WTC11 (cell line): ENCODE measurements at regions not wholly inside any gene's neighbourhood (a gene's known extent, or its start where the extent isn't known, plus 50 kb on each side); places are given as distances from the start of the nearest gene placed in this dataset.
"Not testable (repeated sequence)": the region's sequence is repeated elsewhere in the genome, so short reads cannot be mapped to it uniquely, and the experiment has no call there.

Experiments
- ATAC-seq: fragments of 200-7000 bp; cut with Tn5 transposase; 2 replicates; pipeline ENCODE4 v1.10.0; 2021; ENCODE audit warnings: mild to moderate bottlenecking, moderate library complexity
- CTCF ChIA-PET: fragments of 300-600 bp; sonication (Branson Sonifier 250); formaldehyde crosslinking; loops from one replicate; lab custom pipeline; 2021; ENCODE audit warnings: antibody characterized with exemption; lab: Charles Lee
- POLR2A ChIA-PET: fragments of 350-600 bp; sonication (Branson Sonifier 250); formaldehyde crosslinking; loops from one replicate; lab custom pipeline; 2021; ENCODE audit warnings: antibody characterized with exemption; lab: Charles Lee
- DNase-seq: peaks from one replicate; pipeline ENCODE4 v3.0.0; 2021; ENCODE audit warnings: low spot score
- H3K27ac Mint-ChIP-seq: 2 replicates; pipeline ENCODE4 v1.8.0; 2021; ENCODE audit warnings: mixed read lengths
- H3K27me3 Mint-ChIP-seq: 2 replicates; pipeline ENCODE4 v1.8.0; 2021; ENCODE audit warnings: low read depth, mild to moderate bottlenecking, moderate library complexity, mixed read lengths
- H3K36me3 Mint-ChIP-seq: 2 replicates; pipeline ENCODE4 v1.8.0; 2021; ENCODE audit warnings: mixed read lengths
- H3K4me1 Mint-ChIP-seq: 2 replicates; pipeline ENCODE4 v1.8.0; 2022; ENCODE audit warnings: mixed read lengths
- H3K4me3 Mint-ChIP-seq: 2 replicates; pipeline ENCODE4 v1.8.0; 2021; ENCODE audit warnings: mild to moderate bottlenecking, moderate library complexity, mixed read lengths
- H3K9me3 Mint-ChIP-seq: 2 replicates; pipeline ENCODE4 v1.8.0; 2021; ENCODE audit warnings: mixed read lengths
- AR ChIP-seq: fragments of 250-450 bp; sonication (Bioruptor Pico); IDR thresholded peaks from 2 replicates; pipeline ENCODE4 v1.9.0; 2021; ENCODE audit warnings: mild to moderate bottlenecking
- ATF6 ChIP-seq: sonication (generic); formaldehyde crosslinking; IDR thresholded peaks from 2 replicates; pipeline ENCODE4 v1.8.1; 2023; ENCODE audit warnings: mild to moderate bottlenecking, missing genetic modification reagents
- CDX4 ChIP-seq: fragments of 250-450 bp; sonication (Bioruptor Pico); IDR thresholded peaks from 2 replicates; pipeline ENCODE4 v1.9.0; 2021; ENCODE audit warnings: moderate library complexity, mild to moderate bottlenecking, inconsistent platforms, borderline replicate concordance
- HMGA2 ChIP-seq: fragments of 250-450 bp; sonication (Bioruptor Pico); IDR thresholded peaks from 2 replicates; pipeline ENCODE4 v1.4.0; 2021; ENCODE audit warnings: mild to moderate bottlenecking, moderate library complexity
- NR3C1 ChIP-seq: sonication (generic); formaldehyde crosslinking; conservative IDR thresholded peaks from 2 replicates; pipeline ENCODE4 v1.8.1; 2023; ENCODE audit warnings: low read depth, mild to moderate bottlenecking, missing genetic modification reagents
- ZNF532 ChIP-seq: fragments of 250-450 bp; sonication (Bioruptor Pico); IDR thresholded peaks from 2 replicates; pipeline ENCODE4 v1.9.0; 2021; ENCODE audit warnings: mild to moderate bottlenecking, borderline replicate concordance
- ZNF671 ChIP-seq: fragments of 250-450 bp; sonication (Bioruptor Pico); IDR thresholded peaks from 2 replicates; pipeline ENCODE4 v1.8.0; 2021; ENCODE audit warnings: mild to moderate bottlenecking

- TF ChIP-seq ZNF532 (CRISPR knock-in tag) = no peak
These were observed 77.2 kb upstream of the RFLNA start (continued) for GRCh38 chr12:124217508-124218242.

GRCh38 chr12:124218243-124218560, 76.7 kb upstream of the RFLNA start:
- TF ChIP-seq HMGA2 (CRISPR knock-in tag) (no peak), ZNF671 (CRISPR knock-in tag) (no peak), NR3C1 (CRISPR knock-in tag) (no peak), ATF6 (no peak), CDX4 (no peak), AR (no peak)
- TF ChIP-seq, all 79 proteins: peak for 0
- Mint-ChIP-seq H3K4me3 (no peak overlapping the region), H3K4me1 (peaks cover 16% of the 10 kb centered on the region), H3K27me3 (peaks cover 13% of the 10 kb centered on the region), H3K9me3 (peaks cover 31% of the 10 kb centered on the region), H3K36me3 (peaks cover 21% of the 10 kb centered on the region), H3K27ac (no peak overlapping the region)
- ATAC-seq = no peak
- ChIA-PET CTCF (interaction anchor here (0.9 to 1.4 kb wide), 2 partner anchors 165 to 186 kb away, joined by 5 read pairs; no protein-coding TSS in a partner anchor), POLR2A (interaction anchor here (0.8 kb wide), 1 partner anchor 165 kb away, joined by 3 read pairs; no protein-coding TSS in a partner anchor)
- DNase-seq = no peak

GRCh38 chr12:124218650-124219049, 76.2 kb upstream of the RFLNA start:
- H3K27ac Mint-ChIP-seq, ATAC-seq, H3K4me3 Mint-ChIP-seq, CTCF ChIA-PET, DNase-seq, POLR2A ChIA-PET: not testable (repeated sequence)
- H3K27me3 Mint-ChIP-seq = peaks cover 13% of the 10 kb centered on the region
- peaks cover 17% of the 10 kb centered on the region for H3K36me3 Mint-ChIP-seq
- peaks cover 27% of the 10 kb centered on the region for H3K9me3 Mint-ChIP-seq
- H3K4me1 Mint-ChIP-seq = peaks cover 13% of the 10 kb centered on the region
